VCaP (cell line): ENCODE measurements at regions not wholly inside any gene's neighbourhood (a gene's known extent, or its start where the extent isn't known, plus 50 kb on each side); places are given as distances from the start of the nearest gene placed in this dataset.

Experiments
- H3K27ac ChIP-seq: fragments of 450-650 bp; 2 replicates; pipeline ENCODE4 v1.5.1; 2017
- TF ChIP-seq, protein P1 (sequence below): fragments of 450-650 bp; conservative IDR thresholded peaks from 2 replicates; pipeline ENCODE4 v1.5.1; 2017; ENCODE audit warnings: mild to moderate bottlenecking, moderate library complexity

DNA sequence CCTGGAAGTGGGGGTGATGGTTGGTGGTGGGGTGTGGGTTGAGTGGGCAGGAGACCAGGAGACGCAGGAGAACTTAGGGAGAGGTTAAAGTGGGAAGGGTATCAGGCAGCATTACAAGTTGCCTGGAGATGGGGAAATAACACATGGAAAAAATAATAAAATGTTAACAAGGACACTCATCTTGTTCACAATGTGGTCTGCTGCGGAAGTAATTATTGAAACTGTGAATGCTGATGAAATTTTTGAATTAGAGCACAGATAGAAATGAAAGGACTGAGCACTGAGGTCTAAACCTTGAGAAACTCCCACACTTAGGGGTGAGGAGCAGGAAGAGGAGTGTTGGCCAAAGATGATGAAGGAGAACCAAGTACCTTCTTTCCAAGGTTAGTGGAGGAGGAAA, 346.0 kb upstream of the PLET1 start:
- H3K27ac ChIP-seq, result no peak overlapping the region
- TF ChIP-seq, protein P1, sequence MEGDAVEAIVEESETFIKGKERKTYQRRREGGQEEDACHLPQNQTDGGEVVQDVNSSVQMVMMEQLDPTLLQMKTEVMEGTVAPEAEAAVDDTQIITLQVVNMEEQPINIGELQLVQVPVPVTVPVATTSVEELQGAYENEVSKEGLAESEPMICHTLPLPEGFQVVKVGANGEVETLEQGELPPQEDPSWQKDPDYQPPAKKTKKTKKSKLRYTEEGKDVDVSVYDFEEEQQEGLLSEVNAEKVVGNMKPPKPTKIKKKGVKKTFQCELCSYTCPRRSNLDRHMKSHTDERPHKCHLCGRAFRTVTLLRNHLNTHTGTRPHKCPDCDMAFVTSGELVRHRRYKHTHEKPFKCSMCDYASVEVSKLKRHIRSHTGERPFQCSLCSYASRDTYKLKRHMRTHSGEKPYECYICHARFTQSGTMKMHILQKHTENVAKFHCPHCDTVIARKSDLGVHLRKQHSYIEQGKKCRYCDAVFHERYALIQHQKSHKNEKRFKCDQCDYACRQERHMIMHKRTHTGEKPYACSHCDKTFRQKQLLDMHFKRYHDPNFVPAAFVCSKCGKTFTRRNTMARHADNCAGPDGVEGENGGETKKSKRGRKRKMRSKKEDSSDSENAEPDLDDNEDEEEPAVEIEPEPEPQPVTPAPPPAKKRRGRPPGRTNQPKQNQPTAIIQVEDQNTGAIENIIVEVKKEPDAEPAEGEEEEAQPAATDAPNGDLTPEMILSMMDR, result no peak

DNA sequence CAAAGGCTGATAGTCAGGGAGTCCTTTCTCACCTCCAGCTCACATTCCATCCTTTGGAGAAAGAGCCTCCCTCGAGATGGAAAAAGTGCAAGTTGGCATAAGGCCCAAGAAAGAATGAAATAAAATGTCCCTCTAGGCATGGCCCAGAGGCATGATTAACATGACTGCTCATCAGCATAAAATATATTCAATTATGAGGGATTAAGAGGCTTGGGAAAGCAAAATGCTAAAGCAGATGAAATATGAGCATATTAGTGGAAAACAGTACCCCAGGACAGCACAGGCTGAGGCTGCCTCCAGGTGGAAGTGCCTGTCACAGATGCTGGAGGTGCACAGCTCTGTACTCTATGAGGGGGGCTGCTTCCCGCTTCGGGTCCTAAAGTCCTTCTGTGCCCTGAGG, 347.8 kb upstream of the PLET1 start:
- no peak overlapping the region for H3K27ac ChIP-seq
- TF ChIP-seq, protein P1, result no peak

DNA sequence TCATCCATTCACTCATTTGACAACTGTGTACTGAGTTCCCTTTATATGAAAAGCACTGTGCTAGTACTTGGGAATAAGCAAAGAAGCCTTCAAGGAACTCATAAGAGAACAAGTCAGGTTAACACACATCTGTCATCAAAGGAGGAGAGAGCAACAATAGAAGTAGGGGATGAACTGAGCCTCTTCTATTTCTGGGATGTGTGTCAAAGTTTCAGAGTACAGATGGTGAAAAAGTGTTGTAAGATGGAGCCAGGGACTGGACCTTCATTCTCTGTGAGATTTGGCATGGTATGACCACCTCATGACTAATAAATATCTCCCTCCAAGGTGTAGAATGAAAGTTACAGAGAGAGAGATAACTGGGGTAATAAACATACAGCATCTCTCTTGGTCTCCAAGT, 349.8 kb upstream of the PLET1 start:
- TF ChIP-seq, protein P1, result no peak
- H3K27ac ChIP-seq, result no peak overlapping the region

DNA sequence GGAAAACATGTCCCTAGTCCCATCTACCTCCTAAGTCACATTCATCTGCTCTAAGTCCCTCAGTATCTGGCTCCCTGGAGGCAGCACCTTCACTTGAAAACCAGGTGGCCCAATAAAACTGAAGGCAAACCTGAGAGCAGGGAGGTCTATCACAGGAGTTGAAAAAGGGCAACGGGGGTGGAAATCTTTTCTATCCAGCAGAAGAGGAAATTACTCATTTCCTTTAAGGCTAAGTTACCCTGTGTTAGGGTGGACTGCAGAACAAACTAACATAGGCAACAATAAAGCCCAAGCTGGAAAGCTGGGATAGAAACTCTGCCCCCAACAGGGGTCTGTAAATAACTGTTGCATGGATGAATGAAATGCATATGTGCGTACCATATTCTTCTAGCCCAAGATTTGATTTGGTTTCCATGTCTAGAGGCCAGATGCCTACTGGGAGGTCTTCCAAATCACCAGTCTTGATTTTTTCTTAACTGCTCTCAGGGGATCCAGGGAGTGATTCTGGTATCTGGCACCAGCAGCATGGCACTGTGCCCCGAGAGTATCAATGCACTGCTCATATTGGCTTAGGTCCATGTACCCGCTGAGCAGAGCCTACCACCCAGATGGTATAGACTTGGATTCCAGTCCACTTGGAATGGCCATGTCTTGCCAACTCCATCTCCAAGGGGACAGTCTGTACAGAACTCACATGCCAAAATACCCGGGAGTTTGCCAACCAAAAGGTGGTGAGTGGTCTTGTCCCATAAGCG, 350.0 kb upstream of the NCAM1 start:
- no peak overlapping the region for H3K27ac ChIP-seq
- TF ChIP-seq, protein P1, result no peak

DNA sequence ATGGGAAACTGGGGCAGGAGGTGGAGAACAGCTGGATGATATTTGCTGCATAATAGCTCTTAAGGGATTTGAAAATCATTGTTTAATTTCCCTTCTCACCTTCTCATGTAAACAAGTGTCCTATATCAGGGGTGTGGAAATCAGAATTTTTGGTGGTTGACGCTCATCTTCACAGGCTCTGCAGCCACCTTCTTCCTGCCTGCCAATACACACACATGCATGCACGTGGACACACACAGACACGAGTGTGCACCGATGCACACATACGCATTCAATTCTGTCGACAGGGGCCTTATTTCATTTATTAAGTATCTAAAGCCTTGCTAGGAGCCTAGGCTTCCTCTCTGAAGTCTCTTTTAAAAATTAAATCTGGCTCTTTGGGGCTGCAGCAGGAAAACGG, 349.4 kb upstream of the NCAM1 start:
- TF ChIP-seq, protein P1, result no peak
- H3K27ac ChIP-seq, result no peak overlapping the region

DNA sequence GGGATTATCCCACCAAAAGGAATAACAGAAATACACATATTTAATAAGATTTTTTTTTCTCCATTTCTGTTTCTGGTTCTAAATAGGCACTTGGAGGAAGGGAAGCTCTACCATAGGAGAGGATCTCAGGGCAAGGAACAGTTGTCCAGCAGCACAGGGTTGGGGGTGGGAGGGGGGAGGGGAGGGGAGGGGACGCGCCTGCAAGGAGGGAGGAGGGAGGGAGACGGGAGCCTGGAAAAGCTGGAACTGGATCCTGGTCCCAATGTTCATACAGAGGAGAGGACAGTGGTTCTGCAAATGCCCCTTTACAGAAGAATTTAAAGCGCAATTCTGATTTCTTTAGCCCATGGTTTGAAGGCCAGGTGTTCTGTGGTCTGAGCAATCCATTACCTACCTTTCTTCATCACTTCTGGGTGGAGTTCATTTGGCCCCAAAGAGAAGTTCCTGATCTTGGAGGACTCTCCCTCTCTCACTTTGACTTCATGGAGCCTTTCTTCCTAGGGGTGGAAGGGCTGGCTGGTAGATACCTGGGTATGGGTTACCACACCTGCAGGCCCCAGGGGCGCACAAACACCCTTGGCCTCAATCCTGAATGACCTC, 348.9 kb upstream of the NCAM1 start:
- H3K27ac ChIP-seq, result no peak overlapping the region
- TF ChIP-seq, protein P1, result no peak

DNA sequence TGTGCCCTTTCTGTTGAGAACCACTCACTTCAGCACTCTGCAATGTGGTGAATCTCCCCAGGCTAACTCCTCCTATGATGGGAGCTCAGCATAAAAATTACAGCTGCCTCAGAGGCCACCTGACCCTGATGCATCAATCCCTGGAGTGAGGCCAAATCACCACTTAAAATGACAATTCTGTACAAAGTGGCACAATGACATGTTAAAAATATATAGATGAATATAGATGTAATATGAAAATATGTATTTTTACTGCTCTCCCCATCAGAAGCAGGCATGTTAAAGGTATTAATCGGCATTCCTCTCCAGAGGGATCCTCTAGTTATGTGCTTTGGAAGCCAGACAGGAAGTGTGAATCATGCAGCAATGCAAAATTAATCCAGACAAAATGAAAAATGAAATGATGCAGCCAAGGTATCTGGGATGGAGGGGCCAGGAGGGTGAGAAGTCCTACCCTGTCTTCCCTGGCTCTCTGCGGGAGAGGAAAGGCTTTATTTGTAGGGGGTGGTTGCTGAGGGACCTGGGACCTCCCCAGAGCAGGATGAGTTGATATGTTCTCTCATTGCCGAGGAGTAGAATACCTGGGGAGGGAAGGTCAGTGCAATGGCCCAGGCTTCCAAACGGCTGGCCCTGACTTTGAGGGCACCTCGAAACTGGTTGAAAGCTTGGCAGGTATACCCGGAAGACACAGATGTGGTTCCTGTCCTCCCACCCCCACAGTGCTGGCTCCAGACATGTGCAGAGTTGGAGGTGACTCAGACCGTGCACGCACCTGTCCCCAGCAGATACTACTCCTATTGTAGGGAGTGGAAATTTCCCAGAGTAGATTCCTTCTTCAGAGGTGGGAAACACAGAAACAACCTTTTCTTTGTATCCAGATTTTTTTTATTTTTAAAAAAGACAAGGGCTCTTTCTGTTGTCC, 347.9 kb upstream of the NCAM1 start:
- H3K27ac ChIP-seq, result no peak overlapping the region

More for the DNA sequence above, 347.9 kb upstream of the NCAM1 start:
- TF ChIP-seq, protein P1, result no peak
